ENCODE measurements at regions not wholly inside any gene's neighbourhood (a gene's known extent, or its start where the extent isn't known, plus 50 kb on each side); places are given as distances from the start of the nearest gene placed in this dataset.

DNA sequence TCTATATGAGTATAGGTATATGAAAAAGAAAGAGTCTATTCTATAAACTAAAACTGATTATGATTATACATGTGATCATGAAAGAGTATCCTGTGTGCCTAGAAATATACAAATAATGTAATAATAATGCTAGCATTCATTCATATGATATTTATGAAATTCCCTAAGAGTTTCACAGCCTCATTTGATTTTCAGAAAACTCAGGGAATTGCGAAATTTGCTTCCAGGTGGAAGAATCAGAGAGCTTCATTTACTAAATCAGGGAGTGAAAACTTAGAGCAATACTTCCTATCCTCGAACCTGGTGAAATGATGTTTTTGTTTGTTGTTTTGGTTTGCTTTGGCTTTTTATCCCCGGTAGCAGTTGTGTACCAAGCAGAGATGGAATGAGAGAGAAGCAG lies 1105.7 kb upstream of the SLIT2 start:
- TF ChIP-seq, protein P1, sequence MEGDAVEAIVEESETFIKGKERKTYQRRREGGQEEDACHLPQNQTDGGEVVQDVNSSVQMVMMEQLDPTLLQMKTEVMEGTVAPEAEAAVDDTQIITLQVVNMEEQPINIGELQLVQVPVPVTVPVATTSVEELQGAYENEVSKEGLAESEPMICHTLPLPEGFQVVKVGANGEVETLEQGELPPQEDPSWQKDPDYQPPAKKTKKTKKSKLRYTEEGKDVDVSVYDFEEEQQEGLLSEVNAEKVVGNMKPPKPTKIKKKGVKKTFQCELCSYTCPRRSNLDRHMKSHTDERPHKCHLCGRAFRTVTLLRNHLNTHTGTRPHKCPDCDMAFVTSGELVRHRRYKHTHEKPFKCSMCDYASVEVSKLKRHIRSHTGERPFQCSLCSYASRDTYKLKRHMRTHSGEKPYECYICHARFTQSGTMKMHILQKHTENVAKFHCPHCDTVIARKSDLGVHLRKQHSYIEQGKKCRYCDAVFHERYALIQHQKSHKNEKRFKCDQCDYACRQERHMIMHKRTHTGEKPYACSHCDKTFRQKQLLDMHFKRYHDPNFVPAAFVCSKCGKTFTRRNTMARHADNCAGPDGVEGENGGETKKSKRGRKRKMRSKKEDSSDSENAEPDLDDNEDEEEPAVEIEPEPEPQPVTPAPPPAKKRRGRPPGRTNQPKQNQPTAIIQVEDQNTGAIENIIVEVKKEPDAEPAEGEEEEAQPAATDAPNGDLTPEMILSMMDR (conservative IDR thresholded peaks at IDR 0.05): no peak
- no peak for TF ChIP-seq EZH2 (IDR thresholded peaks at IDR 0.05; ENCODE audit: low read depth)

Data from PC-9 (cell line).